Sigmoid colon (tissue), 6 donors: ENCODE measurements at regions not wholly inside any gene's neighbourhood (a gene's known extent, or its start where the extent isn't known, plus 50 kb on each side); places are given as distances from the start of the nearest gene placed in this dataset.

ENCODE experiments used
- DNase-seq: peaks from one replicate; pipeline ENCODE4 v3.0.0-alpha.2; 2019
- H3K27ac ChIP-seq, 4 donors: fragments of 200-600 bp; sonication (generic); one replicate each; pipeline ENCODE4 v1.5.1; 2016 to 2019; ENCODE audit warnings: mild to moderate bottlenecking in 1 of 4
- H3K27me3 ChIP-seq, 3 donors: fragments of 200-600 bp; sonication (generic); one replicate each; pipeline ENCODE4 v1.5.1; 2019; ENCODE audit warnings: mild to moderate bottlenecking in 1 of 3
- H3K36me3 ChIP-seq, 4 donors: fragments of 200-600 bp; sonication (generic); one replicate each; pipeline ENCODE4 v1.5.1; 2016 to 2019
- H3K4me1 ChIP-seq, 4 donors: fragments of 200-600 bp; sonication (generic); one replicate each; pipeline ENCODE4 v1.5.1; 2017 to 2019
- H3K4me3 ChIP-seq, 4 donors: fragments of 200-600 bp; sonication (generic); one replicate each; pipeline ENCODE4 v1.5.1; 2017 to 2019; ENCODE audit warnings: mild to moderate bottlenecking in 2 of 4, moderate library complexity in 1 of 4
- H3K9me3 ChIP-seq, 4 donors: fragments of 200-600 bp in 3 of 4; sonication (generic) in 3 of 4; one replicate each; pipeline versions ENCODE4 v1.5.1 to v1.6.1; 2013 to 2019
- EP300 ChIP-seq, 4 donors: sonication (generic); formaldehyde crosslinking; IDR thresholded peaks; one replicate each; pipeline ENCODE4 v1.6.1; 2017; ENCODE audit warnings: antibody characterized with exemption in 4 of 4
- POLR2A ChIP-seq, 2 donors: fragments of 450-650 bp; IDR thresholded peaks; one replicate each; pipeline ENCODE4 v1.6.1; 2016; ENCODE audit warnings: antibody characterized with exemption in 2 of 2, mild to moderate bottlenecking in 2 of 2, moderate library complexity in 2 of 2
- POLR2AphosphoS5 ChIP-seq, 4 donors: sonication (generic); formaldehyde crosslinking; IDR thresholded peaks; one replicate each; pipeline ENCODE4 v1.6.1; 2017; ENCODE audit warnings: antibody characterized with exemption in 4 of 4
- WGBS, 2 donors: extraction: QIAGEN DNeasy Blood & Tissue Kit; methylation state at CpG; one replicate each; pipeline ENCODE4 v1.1.7; 2013; 5-methylcytosine and 5-hydroxymethylcytosine counted together
- intact Hi-C: fragments of 100-400 bp; cut with DNase I; formaldehyde crosslinking; loops from one replicate; pipeline ENCODE4 v1.15.1; 2023
- TF ChIP-seq, protein P1 (sequence below), 4 experiments: fragments of 450-650 bp in 3 of 4; fragments of 200-600 bp in 1 of 4; IDR thresholded peaks; one replicate each; pipeline ENCODE4 v1.5.1; 2016 to 2019; ENCODE audit warnings: antibody characterized with exemption in 4 of 4, mild to moderate bottlenecking in 3 of 4, moderate library complexity in 2 of 4
- donor health status: healthy with polysubstance abuse.
- donor health status: healthy.

DNA sequence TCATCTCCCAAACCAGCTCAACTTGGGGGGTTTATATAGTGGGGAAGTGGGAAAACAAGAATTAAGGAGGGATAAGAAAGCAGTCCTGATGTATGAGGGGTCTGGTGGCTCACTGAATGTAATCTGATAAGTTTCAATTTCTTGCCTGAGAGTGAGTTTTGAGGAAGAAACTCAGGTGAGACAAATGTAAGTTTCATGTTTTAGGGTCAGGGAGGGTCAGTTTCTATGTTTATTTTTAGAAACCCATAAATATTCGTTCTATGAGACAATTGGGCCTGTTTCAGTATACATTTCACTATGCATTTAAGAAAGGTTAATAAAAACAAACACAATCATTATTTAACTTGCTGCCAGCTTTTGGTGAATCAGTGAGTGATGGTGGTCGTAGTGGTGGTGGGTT, 128.0 kb upstream of the MBL2 start:
- Histone ChIP-seq H3K4me3 (no peak overlapping the region), H3K36me3 (no peaks in the 10 kb centered on the region), H3K27ac (no peak overlapping the region), H3K27me3 (no peaks in the 10 kb centered on the region), H3K4me1 (no peaks in the 10 kb centered on the region), H3K9me3 (no peaks in the 10 kb centered on the region)
- TF ChIP-seq, protein P1, sequence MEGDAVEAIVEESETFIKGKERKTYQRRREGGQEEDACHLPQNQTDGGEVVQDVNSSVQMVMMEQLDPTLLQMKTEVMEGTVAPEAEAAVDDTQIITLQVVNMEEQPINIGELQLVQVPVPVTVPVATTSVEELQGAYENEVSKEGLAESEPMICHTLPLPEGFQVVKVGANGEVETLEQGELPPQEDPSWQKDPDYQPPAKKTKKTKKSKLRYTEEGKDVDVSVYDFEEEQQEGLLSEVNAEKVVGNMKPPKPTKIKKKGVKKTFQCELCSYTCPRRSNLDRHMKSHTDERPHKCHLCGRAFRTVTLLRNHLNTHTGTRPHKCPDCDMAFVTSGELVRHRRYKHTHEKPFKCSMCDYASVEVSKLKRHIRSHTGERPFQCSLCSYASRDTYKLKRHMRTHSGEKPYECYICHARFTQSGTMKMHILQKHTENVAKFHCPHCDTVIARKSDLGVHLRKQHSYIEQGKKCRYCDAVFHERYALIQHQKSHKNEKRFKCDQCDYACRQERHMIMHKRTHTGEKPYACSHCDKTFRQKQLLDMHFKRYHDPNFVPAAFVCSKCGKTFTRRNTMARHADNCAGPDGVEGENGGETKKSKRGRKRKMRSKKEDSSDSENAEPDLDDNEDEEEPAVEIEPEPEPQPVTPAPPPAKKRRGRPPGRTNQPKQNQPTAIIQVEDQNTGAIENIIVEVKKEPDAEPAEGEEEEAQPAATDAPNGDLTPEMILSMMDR (IDR thresholded peaks at IDR 0.05), result no peak
- TF ChIP-seq POLR2AphosphoS5 (IDR thresholded peaks at IDR 0.05) (no peak), EP300 (IDR thresholded peaks at IDR 0.05) (no peak), POLR2A (IDR thresholded peaks at IDR 0.05) (no peak)
- DNase-seq, result no peak
- 13 to 50% methylated on average over 2 of the region's 2 CpGs for WGBS, 2 donors
- intact Hi-C loops, result no loop called here

DNA sequence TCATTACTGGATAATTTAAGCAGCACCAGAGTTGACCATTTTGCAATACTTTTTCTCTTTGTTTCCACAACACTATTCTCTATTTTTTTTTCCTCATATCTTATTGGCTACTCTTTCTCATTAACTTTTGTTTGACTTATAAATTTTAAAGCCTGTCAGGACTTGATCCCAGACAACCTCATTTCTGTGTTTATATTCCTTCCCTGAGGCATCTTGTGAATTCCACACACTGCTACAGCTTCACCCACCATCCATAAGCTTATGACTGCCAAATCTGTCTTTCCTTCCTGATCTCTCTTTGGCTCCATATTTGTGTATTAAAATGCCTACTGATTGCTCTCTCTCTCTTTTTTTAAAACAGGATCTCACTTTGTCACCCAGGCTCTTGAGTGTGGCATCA, 124.6 kb upstream of the MBL2 start:
- no peaks in the 10 kb centered on the region for H3K27me3 ChIP-seq
- H3K4me1 ChIP-seq, result no peaks in the 10 kb centered on the region
- intact Hi-C loops, result no loop called here
- no peaks in the 10 kb centered on the region for H3K36me3 ChIP-seq
- H3K4me3 ChIP-seq, result no peak overlapping the region
- DNase-seq, result no peak
- H3K9me3 ChIP-seq, result no peaks in the 10 kb centered on the region
- no peak overlapping the region for H3K27ac ChIP-seq
- TF ChIP-seq EP300 (IDR thresholded peaks at IDR 0.05) (no peak), POLR2A (IDR thresholded peaks at IDR 0.05) (no peak), POLR2AphosphoS5 (IDR thresholded peaks at IDR 0.05) (no peak)
- TF ChIP-seq, protein P1 (IDR thresholded peaks at IDR 0.05), result no peak

DNA sequence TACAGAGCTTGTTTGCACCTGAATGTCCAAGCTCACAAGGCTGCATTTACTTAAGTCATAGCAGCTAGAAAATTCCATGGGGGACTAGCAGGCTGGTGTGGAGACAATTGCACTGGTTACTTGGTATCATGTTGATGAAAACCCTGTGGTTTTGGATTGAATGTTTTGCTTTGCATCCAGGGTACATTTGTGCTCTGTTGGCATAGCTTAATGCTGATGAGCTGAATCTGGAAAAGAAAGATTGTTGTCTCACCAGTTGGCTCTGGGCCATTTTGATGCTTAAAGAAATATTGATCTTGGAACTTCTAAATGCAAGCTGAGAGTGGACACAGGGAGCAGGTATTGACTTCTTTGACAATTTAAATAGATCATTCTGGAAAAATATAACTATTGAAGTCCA, 122.5 kb upstream of the MBL2 start:
- Histone ChIP-seq H3K4me3 (no peak overlapping the region), H3K27me3 (no peaks in the 10 kb centered on the region), H3K27ac (no peak overlapping the region), H3K4me1 (no peaks in the 10 kb centered on the region), H3K36me3 (no peaks in the 10 kb centered on the region), H3K9me3 (no peaks in the 10 kb centered on the region)
- no peak for DNase-seq
- intact Hi-C loops, result no loop called here
- TF ChIP-seq, protein P1 (IDR thresholded peaks at IDR 0.05), result no peak
- TF ChIP-seq EP300 (IDR thresholded peaks at IDR 0.05) (no peak), POLR2A (IDR thresholded peaks at IDR 0.05) (no peak), POLR2AphosphoS5 (IDR thresholded peaks at IDR 0.05) (no peak)

DNA sequence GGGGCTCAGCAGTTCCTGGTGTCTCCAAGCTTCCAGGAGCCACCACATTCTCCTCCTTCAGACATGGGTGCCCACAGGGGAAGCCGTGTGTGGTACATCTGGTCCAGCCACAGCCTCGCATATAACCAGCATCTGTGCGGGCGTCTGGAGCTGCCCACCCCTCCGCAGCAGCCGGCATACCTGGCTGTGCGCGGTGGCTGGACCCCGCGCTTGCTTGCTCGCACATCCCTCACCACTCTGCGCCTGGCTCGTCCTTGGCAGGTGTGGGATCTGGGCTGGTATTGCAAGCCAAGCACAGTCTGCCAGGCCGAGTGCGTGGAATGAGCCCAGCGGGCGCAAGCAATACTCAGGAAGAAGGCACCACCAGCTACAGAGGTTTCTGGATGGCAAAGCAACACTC, 117.7 kb upstream of the MBL2 start:
- intact Hi-C loops, result no loop called here
- H3K4me3 ChIP-seq, result no peak overlapping the region
- 94 to 95% methylated on average over 17 of the region's 17 CpGs for WGBS, 2 donors

DNA sequence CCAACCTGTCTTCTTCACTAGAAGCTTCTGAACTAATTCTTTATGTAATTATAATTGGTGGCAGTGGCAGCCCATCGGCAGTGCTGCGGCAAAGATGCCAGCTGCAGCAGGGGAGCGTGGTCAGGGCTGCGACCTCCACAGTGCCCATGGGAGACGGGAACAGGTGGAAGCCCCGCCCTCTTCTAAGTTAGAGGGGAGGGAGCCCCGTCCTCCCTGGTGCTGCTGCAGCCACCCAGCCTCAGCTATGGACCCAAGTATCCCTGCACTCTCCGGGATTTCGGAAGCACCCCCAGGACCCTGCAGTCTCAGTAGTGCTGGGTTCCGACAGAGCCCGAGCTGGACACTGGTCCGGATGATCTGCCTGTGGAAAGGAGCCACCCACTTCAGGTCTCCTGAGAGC, 117.0 kb upstream of the MBL2 start:
- no peak overlapping the region for H3K27ac ChIP-seq
- WGBS, 2 donors, result 83 to 92% methylated on average over 12 of the region's 12 CpGs
- no peaks in the 10 kb centered on the region for H3K27me3 ChIP-seq
- H3K9me3 ChIP-seq, result no peaks in the 10 kb centered on the region
- TF ChIP-seq POLR2A (IDR thresholded peaks at IDR 0.05) (no peak), POLR2AphosphoS5 (IDR thresholded peaks at IDR 0.05) (no peak), EP300 (IDR thresholded peaks at IDR 0.05) (no peak)
- TF ChIP-seq, protein P1 (IDR thresholded peaks at IDR 0.05), result no peak
- no peak for DNase-seq
- intact Hi-C loops, result no loop called here
- no peaks in the 10 kb centered on the region for H3K4me1 ChIP-seq
- no peak overlapping the region for H3K4me3 ChIP-seq
- no peaks in the 10 kb centered on the region for H3K36me3 ChIP-seq

More for the DNA sequence above, 117.7 kb upstream of the MBL2 start:
- TF ChIP-seq EP300 (IDR thresholded peaks at IDR 0.05) (no peak), POLR2A (IDR thresholded peaks at IDR 0.05) (no peak), POLR2AphosphoS5 (IDR thresholded peaks at IDR 0.05) (no peak)
- TF ChIP-seq, protein P1 (IDR thresholded peaks at IDR 0.05), result no peak
- Histone ChIP-seq H3K36me3 (no peaks in the 10 kb centered on the region), H3K27ac (no peak overlapping the region), H3K4me1 (no peaks in the 10 kb centered on the region), H3K27me3 (no peaks in the 10 kb centered on the region), H3K9me3 (no peaks in the 10 kb centered on the region)
- DNase-seq, result no peak
